ENCODE measurements at regions not wholly inside any gene's neighbourhood (a gene's known extent, or its start where the extent isn't known, plus 50 kb on each side); places are given as distances from the start of the nearest gene placed in this dataset.

GRCh38 chr13:99860745-99861144, 110.8 kb downstream of the ZIC5 start:
- WGBS (ENCODE audit: insufficient coverage) = 88% methylated on average over 4 of the region's 10 CpGs
- ChIA-PET POLR2A (no interaction called here), CTCF (no interaction called here)

GRCh38 chr13:99859178-99860177, 112.1 kb downstream of the ZIC5 start:
- POLR2A ChIA-PET = no interaction called here
- Histone ChIP-seq H3K4me1 (ENCODE audit: control extremely low read depth in 1 of 4, control insufficient read depth in 4 of 4, insufficient read depth in 4 of 4, low read length in 3 of 4) (no peaks in the 10 kb centered on the region), H3K36me3 (ENCODE audit: control insufficient read depth in 4 of 4, insufficient read depth in 4 of 4, low read length in 3 of 4) (no peaks in the 10 kb centered on the region), H3K9me3 (ENCODE audit: control extremely low read depth in 1 of 5, control insufficient read depth in 4 of 5, insufficient read depth in 2 of 5, low read depth in 1 of 5, low read length in 4 of 5) (no peaks in the 10 kb centered on the region), H3K4me3 (ENCODE audit: control insufficient read depth in 1 of 7, extremely low read depth in 1 of 7, insufficient read depth in 4 of 7, low read depth in 2 of 7, low read length in 6 of 7) (no peak overlapping the region), H3K27me3 (replicated peaks in 2 of 5; ENCODE audit: control insufficient read depth in 4 of 5, insufficient read depth in 5 of 5, low read length in 4 of 5) (no peaks in the 10 kb centered on the region), H3K27ac (ENCODE audit: insufficient read depth in 1 of 2, low read depth in 1 of 2, low read length in 2 of 2, poor library complexity in 1 of 2, severe bottlenecking in 2 of 2) (no peak overlapping the region)
- DNase-seq = no peak
- CTCF ChIA-PET = no interaction called here
- WGBS (ENCODE audit: insufficient coverage) = 99% methylated on average over 12 of the region's 18 CpGs

More at GRCh38 chr13:99860745-99861144, 110.8 kb downstream of the ZIC5 start:
- Histone ChIP-seq H3K4me1 (ENCODE audit: control extremely low read depth in 1 of 4, control insufficient read depth in 4 of 4, insufficient read depth in 4 of 4, low read length in 3 of 4) (no peaks in the 10 kb centered on the region), H3K4me3 (ENCODE audit: control insufficient read depth in 1 of 7, extremely low read depth in 1 of 7, insufficient read depth in 4 of 7, low read depth in 2 of 7, low read length in 6 of 7) (no peak overlapping the region), H3K9me3 (ENCODE audit: control extremely low read depth in 1 of 5, control insufficient read depth in 4 of 5, insufficient read depth in 2 of 5, low read depth in 1 of 5, low read length in 4 of 5) (no peaks in the 10 kb centered on the region), H3K36me3 (ENCODE audit: control insufficient read depth in 4 of 4, insufficient read depth in 4 of 4, low read length in 3 of 4) (no peaks in the 10 kb centered on the region), H3K27ac (ENCODE audit: insufficient read depth in 1 of 2, low read depth in 1 of 2, low read length in 2 of 2, poor library complexity in 1 of 2, severe bottlenecking in 2 of 2) (no peak overlapping the region), H3K27me3 (replicated peaks in 2 of 5; ENCODE audit: control insufficient read depth in 4 of 5, insufficient read depth in 5 of 5, low read length in 4 of 5) (no peaks in the 10 kb centered on the region)
- DNase-seq = no peak

GRCh38 chr13:99857738-99858137, 113.8 kb downstream of the ZIC5 start:
- H3K27me3 ChIP-seq (replicated peaks in 2 of 5; ENCODE audit: control insufficient read depth in 4 of 5, insufficient read depth in 5 of 5, low read length in 4 of 5) = no peaks in the 10 kb centered on the region
- no peaks in the 10 kb centered on the region for H3K36me3 ChIP-seq (ENCODE audit: control insufficient read depth in 4 of 4, insufficient read depth in 4 of 4, low read length in 3 of 4)
- ChIA-PET POLR2A (no interaction called here), CTCF (no interaction called here)
- no peak overlapping the region for H3K4me3 ChIP-seq (ENCODE audit: control insufficient read depth in 1 of 7, extremely low read depth in 1 of 7, insufficient read depth in 4 of 7, low read depth in 2 of 7, low read length in 6 of 7)
- no peak overlapping the region for H3K27ac ChIP-seq (ENCODE audit: insufficient read depth in 1 of 2, low read depth in 1 of 2, low read length in 2 of 2, poor library complexity in 1 of 2, severe bottlenecking in 2 of 2)
- H3K4me1 ChIP-seq (ENCODE audit: control extremely low read depth in 1 of 4, control insufficient read depth in 4 of 4, insufficient read depth in 4 of 4, low read length in 3 of 4) = no peaks in the 10 kb centered on the region
- no peaks in the 10 kb centered on the region for H3K9me3 ChIP-seq (ENCODE audit: control extremely low read depth in 1 of 5, control insufficient read depth in 4 of 5, insufficient read depth in 2 of 5, low read depth in 1 of 5, low read length in 4 of 5)
- DNase-seq = no peak

- Histone ChIP-seq H3K27me3 (replicated peaks in 2 of 5; ENCODE audit: control insufficient read depth in 4 of 5, insufficient read depth in 5 of 5, low read length in 4 of 5) (no peaks in the 10 kb centered on the region), H3K27ac (ENCODE audit: insufficient read depth in 1 of 2, low read depth in 1 of 2, low read length in 2 of 2, poor library complexity in 1 of 2, severe bottlenecking in 2 of 2) (no peak overlapping the region), H3K4me1 (ENCODE audit: control extremely low read depth in 1 of 4, control insufficient read depth in 4 of 4, insufficient read depth in 4 of 4, low read length in 3 of 4) (no peaks in the 10 kb centered on the region), H3K4me3 (ENCODE audit: control insufficient read depth in 1 of 7, extremely low read depth in 1 of 7, insufficient read depth in 4 of 7, low read depth in 2 of 7, low read length in 6 of 7) (no peak overlapping the region), H3K36me3 (ENCODE audit: control insufficient read depth in 4 of 4, insufficient read depth in 4 of 4, low read length in 3 of 4) (no peaks in the 10 kb centered on the region), H3K9me3 (ENCODE audit: control extremely low read depth in 1 of 5, control insufficient read depth in 4 of 5, insufficient read depth in 2 of 5, low read depth in 1 of 5, low read length in 4 of 5) (no peaks in the 10 kb centered on the region)
- 100% methylated on average over 5 of the region's 9 CpGs for WGBS (ENCODE audit: insufficient coverage)
- CTCF ChIA-PET = no interaction called here
- POLR2A ChIA-PET = no interaction called here
- no peak for DNase-seq
These were observed 115.8 kb downstream of the ZIC5 start for GRCh38 chr13:99855526-99856420.

GRCh38 chr13:99854366-99854765, 117.2 kb downstream of the ZIC5 start:
- ChIA-PET CTCF (no interaction called here), POLR2A (no interaction called here)
- no peak for DNase-seq
- no peaks in the 10 kb centered on the region for H3K9me3 ChIP-seq (ENCODE audit: control extremely low read depth in 1 of 5, control insufficient read depth in 4 of 5, insufficient read depth in 2 of 5, low read depth in 1 of 5, low read length in 4 of 5)
- H3K27ac ChIP-seq (ENCODE audit: insufficient read depth in 1 of 2, low read depth in 1 of 2, low read length in 2 of 2, poor library complexity in 1 of 2, severe bottlenecking in 2 of 2) = no peak overlapping the region
- no peaks in the 10 kb centered on the region for H3K36me3 ChIP-seq (ENCODE audit: control insufficient read depth in 4 of 4, insufficient read depth in 4 of 4, low read length in 3 of 4)
- H3K4me3 ChIP-seq (ENCODE audit: control insufficient read depth in 1 of 7, extremely low read depth in 1 of 7, insufficient read depth in 4 of 7, low read depth in 2 of 7, low read length in 6 of 7) = no peak overlapping the region
- 97% methylated on average over 5 of the region's 13 CpGs for WGBS (ENCODE audit: insufficient coverage)
- H3K4me1 ChIP-seq (ENCODE audit: control extremely low read depth in 1 of 4, control insufficient read depth in 4 of 4, insufficient read depth in 4 of 4, low read length in 3 of 4) = no peaks in the 10 kb centered on the region
- no peaks in the 10 kb centered on the region for H3K27me3 ChIP-seq (replicated peaks in 2 of 5; ENCODE audit: control insufficient read depth in 4 of 5, insufficient read depth in 5 of 5, low read length in 4 of 5)

GRCh38 chr13:99847318-99847750, 124.2 kb downstream of the ZIC5 start:
- H3K27ac ChIP-seq (ENCODE audit: insufficient read depth in 1 of 2, low read depth in 1 of 2, low read length in 2 of 2, poor library complexity in 1 of 2, severe bottlenecking in 2 of 2) = no peak overlapping the region
- H3K9me3 ChIP-seq (ENCODE audit: control extremely low read depth in 1 of 5, control insufficient read depth in 4 of 5, insufficient read depth in 2 of 5, low read depth in 1 of 5, low read length in 4 of 5) = no peaks in the 10 kb centered on the region
- no peaks in the 10 kb centered on the region for H3K4me1 ChIP-seq (ENCODE audit: control extremely low read depth in 1 of 4, control insufficient read depth in 4 of 4, insufficient read depth in 4 of 4, low read length in 3 of 4)
- H3K4me3 ChIP-seq (ENCODE audit: control insufficient read depth in 1 of 7, extremely low read depth in 1 of 7, insufficient read depth in 4 of 7, low read depth in 2 of 7, low read length in 6 of 7) = no peak overlapping the region
- WGBS (ENCODE audit: insufficient coverage) = 94% methylated on average over 6 of the region's 10 CpGs
- ChIA-PET CTCF (no interaction called here), POLR2A (no interaction called here)
- H3K27me3 ChIP-seq (replicated peaks in 2 of 5; ENCODE audit: control insufficient read depth in 4 of 5, insufficient read depth in 5 of 5, low read length in 4 of 5) = no peaks in the 10 kb centered on the region
- no peak for DNase-seq
- no peaks in the 10 kb centered on the region for H3K36me3 ChIP-seq (ENCODE audit: control insufficient read depth in 4 of 4, insufficient read depth in 4 of 4, low read length in 3 of 4)

Measured in common myeloid progenitor, CD34-positive (primary cell).